ENCODE measurements at regions not wholly inside any gene's neighbourhood (a gene's known extent, or its start where the extent isn't known, plus 50 kb on each side); places are given as distances from the start of the nearest gene placed in this dataset.

- Mint-ChIP-seq H3K4me1 (ENCODE audit: unreplicated experiment) (no peaks in the 10 kb centered on the region), H3K36me3 (ENCODE audit: low read depth, unreplicated experiment) (no peaks in the 10 kb centered on the region), H3K4me3 (ENCODE audit: unreplicated experiment) (no peak overlapping the region), H3K27ac (ENCODE audit: unreplicated experiment) (no peak overlapping the region), H3K27me3 (ENCODE audit: unreplicated experiment) (no peaks in the 10 kb centered on the region), H3K9me3 (ENCODE audit: unreplicated experiment) (no peaks in the 10 kb centered on the region)
- DNase-seq (ENCODE audit: low spot score), result no peak
- no peak for TF ChIP-seq CTCF (IDR thresholded peaks at IDR 0.05; ENCODE audit: unreplicated experiment)
Observed at GRCh38 chr10:61063034-61063433, 119.0 kb upstream of the RHOBTB1 start.

GRCh38 chr10:61061923-61062504 is 118.0 kb upstream of the RHOBTB1 start:
- DNase-seq (ENCODE audit: low spot score), result no peak
- Mint-ChIP-seq H3K27me3 (ENCODE audit: unreplicated experiment) (no peaks in the 10 kb centered on the region), H3K9me3 (ENCODE audit: unreplicated experiment) (no peaks in the 10 kb centered on the region), H3K4me1 (ENCODE audit: unreplicated experiment) (no peaks in the 10 kb centered on the region), H3K4me3 (ENCODE audit: unreplicated experiment) (no peak overlapping the region), H3K27ac (ENCODE audit: unreplicated experiment) (no peak overlapping the region), H3K36me3 (ENCODE audit: low read depth, unreplicated experiment) (no peaks in the 10 kb centered on the region)
- no peak for TF ChIP-seq CTCF (IDR thresholded peaks at IDR 0.05; ENCODE audit: unreplicated experiment)

DNA sequence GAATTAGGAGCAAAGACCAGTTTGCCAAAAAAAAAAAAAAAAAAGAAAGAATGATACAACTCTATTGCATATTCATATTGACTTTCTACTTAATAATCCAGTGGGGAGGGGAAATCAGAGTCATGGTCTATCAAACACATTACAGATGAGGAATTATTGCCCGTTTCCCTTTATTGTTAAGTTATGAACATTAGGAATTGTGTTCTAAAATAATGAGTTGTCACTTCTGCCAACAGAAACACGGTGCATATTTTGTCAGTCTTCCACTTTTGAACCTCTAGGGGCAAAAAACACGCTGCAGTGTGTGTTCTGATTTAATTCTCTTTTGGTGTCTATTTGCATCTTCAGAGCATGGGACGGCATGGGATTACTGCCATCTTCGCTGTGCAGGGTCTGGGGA is 115.7 kb upstream of the RHOBTB1 start:
- TF ChIP-seq CTCF (IDR thresholded peaks at IDR 0.05; ENCODE audit: unreplicated experiment), result no peak
- no peaks in the 10 kb centered on the region for H3K4me1 Mint-ChIP-seq (ENCODE audit: unreplicated experiment)
- DNase-seq (ENCODE audit: low spot score), result no peak
- no peak overlapping the region for H3K4me3 Mint-ChIP-seq (ENCODE audit: unreplicated experiment)
- H3K27me3 Mint-ChIP-seq (ENCODE audit: unreplicated experiment), result no peaks in the 10 kb centered on the region
- no peaks in the 10 kb centered on the region for H3K36me3 Mint-ChIP-seq (ENCODE audit: low read depth, unreplicated experiment)
- no peaks in the 10 kb centered on the region for H3K9me3 Mint-ChIP-seq (ENCODE audit: unreplicated experiment)
- H3K27ac Mint-ChIP-seq (ENCODE audit: unreplicated experiment), result no peak overlapping the region

GRCh38 chr10:61052469-61053205 is 108.7 kb upstream of the RHOBTB1 start:
- no peak overlapping the region for H3K27ac Mint-ChIP-seq (ENCODE audit: unreplicated experiment)
- H3K27me3 Mint-ChIP-seq (ENCODE audit: unreplicated experiment), result peaks cover under 1% of the 10 kb centered on the region
- H3K4me1 Mint-ChIP-seq (ENCODE audit: unreplicated experiment), result no peaks in the 10 kb centered on the region
- no peak for TF ChIP-seq CTCF (IDR thresholded peaks at IDR 0.05; ENCODE audit: unreplicated experiment)
- no peaks in the 10 kb centered on the region for H3K36me3 Mint-ChIP-seq (ENCODE audit: low read depth, unreplicated experiment)
- no peaks in the 10 kb centered on the region for H3K9me3 Mint-ChIP-seq (ENCODE audit: unreplicated experiment)
- DNase-seq (ENCODE audit: low spot score), result no peak
- H3K4me3 Mint-ChIP-seq (ENCODE audit: unreplicated experiment), result no peak overlapping the region

DNA sequence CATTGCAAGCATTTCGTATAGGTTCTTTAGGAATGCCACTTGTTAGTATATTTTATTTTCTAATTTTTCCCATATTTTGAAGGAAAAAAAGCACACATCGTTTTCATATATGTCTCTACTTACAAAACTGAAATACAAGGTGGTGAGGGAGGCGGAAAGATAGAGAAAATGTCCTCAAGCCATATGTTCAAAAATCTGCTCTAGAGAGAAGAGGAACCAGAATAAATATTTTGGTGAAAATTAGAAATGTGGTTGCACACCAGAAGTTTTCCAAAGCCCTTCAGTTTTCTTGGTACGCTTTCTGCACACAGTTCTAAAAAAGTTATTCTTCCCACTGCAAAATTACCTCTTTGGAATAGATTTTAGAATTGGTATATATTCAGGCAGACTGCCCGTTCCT is 107.4 kb upstream of the RHOBTB1 start:
- H3K4me3 Mint-ChIP-seq (ENCODE audit: unreplicated experiment), result no peak overlapping the region
- no peak for DNase-seq (ENCODE audit: low spot score)
- TF ChIP-seq CTCF (IDR thresholded peaks at IDR 0.05; ENCODE audit: unreplicated experiment), result no peak
- no peaks in the 10 kb centered on the region for H3K36me3 Mint-ChIP-seq (ENCODE audit: low read depth, unreplicated experiment)
- no peaks in the 10 kb centered on the region for H3K9me3 Mint-ChIP-seq (ENCODE audit: unreplicated experiment)
- H3K4me1 Mint-ChIP-seq (ENCODE audit: unreplicated experiment), result no peaks in the 10 kb centered on the region
- no peak overlapping the region for H3K27ac Mint-ChIP-seq (ENCODE audit: unreplicated experiment)
- H3K27me3 Mint-ChIP-seq (ENCODE audit: unreplicated experiment), result peaks cover 2% of the 10 kb centered on the region
